Liver (tissue), 8 donors: ENCODE measurements at regions not wholly inside any gene's neighbourhood (a gene's known extent, or its start where the extent isn't known, plus 50 kb on each side); places are given as distances from the start of the nearest gene placed in this dataset.

ENCODE experiments used
- DNase-seq: peaks from one replicate; pipeline ENCODE4 v3.0.0-alpha.2; 2017; ENCODE audit warnings: low spot score
- H3K27ac ChIP-seq, 2 donors: one replicate each; pipeline ENCODE4 v1.7.0; 2013; ENCODE audit warnings: inconsistent platforms in 2 of 2, low read length in 2 of 2, control low read depth in 1 of 2, low read depth in 1 of 2, mild to moderate bottlenecking in 1 of 2
- H3K27me3 ChIP-seq, 4 donors: one replicate each; pipeline versions ENCODE4 v1.6.1 to v1.7.0; 2013; ENCODE audit warnings: low read length in 3 of 4, inconsistent platforms in 1 of 4, mild to moderate bottlenecking in 1 of 4, moderate library complexity in 1 of 4; ENCODE audit not compliant: control insufficient read depth in 4 of 4, insufficient read depth in 4 of 4
- H3K36me3 ChIP-seq, 4 donors: one replicate each; pipeline versions ENCODE4 v1.6.1 to v1.7.0; 2013; ENCODE audit warnings: low read length in 3 of 4, mild to moderate bottlenecking in 3 of 4, low read depth in 1 of 4, moderate library complexity in 1 of 4; ENCODE audit not compliant: control insufficient read depth in 4 of 4, insufficient read depth in 3 of 4
- H3K4me1 ChIP-seq, 4 donors: one replicate each; pipeline versions ENCODE4 v1.6.1 to v1.7.0; 2013; ENCODE audit warnings: low read length in 3 of 4, mild to moderate bottlenecking in 3 of 4, moderate library complexity in 1 of 4; ENCODE audit not compliant: control insufficient read depth in 4 of 4, insufficient read depth in 4 of 4
- H3K4me3 ChIP-seq, 3 donors: one replicate each; pipeline versions ENCODE4 v1.6.1 to v1.7.0; 2013; ENCODE audit warnings: low read length in 3 of 3, control low read depth in 1 of 3, low read depth in 1 of 3, mild to moderate bottlenecking in 1 of 3
- H3K9ac ChIP-seq, 2 donors: one replicate each; pipeline ENCODE4 v1.7.0; 2013; ENCODE audit warnings: low read length in 2 of 2, mild to moderate bottlenecking in 2 of 2, moderate library complexity in 2 of 2, control low read depth in 1 of 2, low read depth in 1 of 2
- H3K9me3 ChIP-seq, 4 donors: one replicate each; pipeline versions ENCODE4 v1.6.1 to v1.7.0; 2013; ENCODE audit warnings: low read length in 3 of 4; ENCODE audit not compliant: control insufficient read depth in 4 of 4
- ATF3 ChIP-seq: IDR thresholded peaks from 2 replicates; pipeline ENCODE4 v1.6.1; 2016; ENCODE audit warnings: antibody characterized with exemption
- CTCF ChIP-seq: fragments of 150-350 bp; IDR thresholded peaks from 2 replicates; pipeline ENCODE4 v1.5.1; 2017; ENCODE audit warnings: improper control_type of control experiment, low read depth, low read length; ENCODE audit not compliant: missing input control
- EGR1 ChIP-seq, 2 donors: IDR thresholded peaks; 2 replicates each; pipeline ENCODE4 v1.6.1; 2016 to 2018; ENCODE audit warnings: antibody characterized with exemption in 2 of 2, low read depth in 2 of 2
- FOXA1 ChIP-seq: IDR thresholded peaks from 2 replicates; pipeline ENCODE4 v1.6.1; 2016; ENCODE audit warnings: antibody characterized with exemption
- FOXA2 ChIP-seq: IDR thresholded peaks from 2 replicates; pipeline ENCODE4 v1.6.1; 2016; ENCODE audit warnings: antibody characterized with exemption
- GABPA ChIP-seq, 2 donors: IDR thresholded peaks in 1 of 2; conservative IDR thresholded peaks in 1 of 2; 2 replicates each; pipeline ENCODE4 v1.6.1; 2016; ENCODE audit warnings: antibody characterized with exemption in 2 of 2, mild to moderate bottlenecking in 1 of 2, moderate library complexity in 1 of 2
- HNF4A ChIP-seq, 2 donors: conservative IDR thresholded peaks; 2 replicates each; pipeline ENCODE4 v1.6.1; 2016; ENCODE audit warnings: antibody characterized with exemption in 2 of 2, mild to moderate bottlenecking in 2 of 2
- HNF4G ChIP-seq: IDR thresholded peaks from 2 replicates; pipeline ENCODE4 v1.6.1; 2016; ENCODE audit warnings: antibody characterized with exemption
- JUND ChIP-seq, 2 donors: IDR thresholded peaks; 2 replicates each; pipeline ENCODE4 v1.6.1; 2016; ENCODE audit warnings: antibody characterized with exemption in 2 of 2
- MAX ChIP-seq: IDR thresholded peaks from 2 replicates; pipeline ENCODE4 v1.6.1; 2016; ENCODE audit warnings: antibody characterized with exemption
- NR2F2 ChIP-seq: IDR thresholded peaks from 2 replicates; pipeline ENCODE4 v1.6.1; 2016; ENCODE audit warnings: antibody characterized with exemption
- RAD21 ChIP-seq, 2 donors: IDR thresholded peaks; 2 replicates each; pipeline ENCODE4 v1.6.1; 2016; ENCODE audit warnings: antibody characterized with exemption in 2 of 2, mild to moderate bottlenecking in 2 of 2
- REST ChIP-seq: IDR thresholded peaks from 2 replicates; pipeline ENCODE4 v1.6.1; 2016; ENCODE audit warnings: antibody characterized with exemption, mild to moderate bottlenecking
- RXRA ChIP-seq, 2 donors: IDR thresholded peaks; 2 replicates each; pipeline ENCODE4 v1.6.1; 2017 to 2018; ENCODE audit warnings: antibody characterized with exemption in 2 of 2, mild to moderate bottlenecking in 1 of 2
- SP1 ChIP-seq: IDR thresholded peaks from 2 replicates; pipeline ENCODE4 v1.6.1; 2018; ENCODE audit warnings: antibody characterized with exemption, mild to moderate bottlenecking
- TAF1 ChIP-seq: conservative IDR thresholded peaks from 2 replicates; pipeline ENCODE4 v1.6.1; 2016; ENCODE audit warnings: antibody characterized with exemption, mild to moderate bottlenecking
- YY1 ChIP-seq: IDR thresholded peaks from 2 replicates; pipeline ENCODE4 v1.6.1; 2016; ENCODE audit warnings: antibody characterized with exemption, mild to moderate bottlenecking
- ZBTB33 ChIP-seq: IDR thresholded peaks from 2 replicates; pipeline ENCODE4 v1.6.1; 2016; ENCODE audit warnings: antibody characterized with exemption
- WGBS: extraction: QIAGEN DNeasy Blood & Tissue Kit; methylation state at CpG from one replicate; pipeline ENCODE4 v1.1.7; 2013; 5-methylcytosine and 5-hydroxymethylcytosine counted together
- donor health status: healthy.
- donor health status: healthy.
- donor health status: healthy.
- donor health status: healthy.
- donor health status: healthy.

GRCh38 chr1:9451081-9451480, 88.2 kb upstream of the SLC25A33 start:
- no peaks in the 10 kb centered on the region for H3K27me3 ChIP-seq
- DNase-seq, result no peak
- WGBS, result 91% methylated on average over 8 of the region's 8 CpGs
- no peak overlapping the region for H3K9ac ChIP-seq
- no peak overlapping the region for H3K4me3 ChIP-seq
- no peak overlapping the region for H3K27ac ChIP-seq
- H3K4me1 ChIP-seq, result peaks cover 20 to 40% (median 36%) of the 10 kb centered on the region in 4 donors
- no peak for TF ChIP-seq HNF4A (conservative IDR thresholded peaks at IDR 0.05)
- TF ChIP-seq JUND (IDR thresholded peaks at IDR 0.05), result no peak
- no peak for TF ChIP-seq SP1
- no peak for TF ChIP-seq HNF4G
- no peak for TF ChIP-seq RAD21 (IDR thresholded peaks at IDR 0.05)
- no peak for TF ChIP-seq EGR1 (IDR thresholded peaks at IDR 0.05; ENCODE audit: low read depth in 2 of 2)
- TF ChIP-seq FOXA2, result no peak
- no peak for TF ChIP-seq CTCF
- no peak for TF ChIP-seq MAX
- no peak for TF ChIP-seq NR2F2
- no peak for TF ChIP-seq TAF1
- TF ChIP-seq RXRA (IDR thresholded peaks at IDR 0.05), result no peak
- TF ChIP-seq ATF3, result no peak
- no peak for TF ChIP-seq GABPA (IDR thresholded peaks at IDR 0.05 in 1 of 2, conservative IDR thresholded peaks at IDR 0.05 in 1 of 2)
- TF ChIP-seq REST, result no peak
- TF ChIP-seq YY1, result no peak
- TF ChIP-seq FOXA1, result no peak
- no peak for TF ChIP-seq ZBTB33
- H3K36me3 ChIP-seq, result no peaks in the 10 kb centered on the region
- H3K9me3 ChIP-seq, result no peaks in the 10 kb centered on the region
